GM21367 (cell line): ENCODE measurements at regions not wholly inside any gene's neighbourhood (a gene's known extent, or its start where the extent isn't known, plus 50 kb on each side); places are given as distances from the start of the nearest gene placed in this dataset.
"Not testable (repeated sequence)": the region's sequence is repeated elsewhere in the genome, so short reads cannot be mapped to it uniquely, and the experiment has no call there.

Experiments used
- ATAC-seq: cut with Tn5 transposase; IDR thresholded peaks from one replicate; pipeline ENCODE4 v1.9.1; 2021; ENCODE audit not compliant: unreplicated experiment

GRCh38 chr2:133970641-133971040, 283.2 kb upstream of the MGAT5 start:
- ATAC-seq: no peak

GRCh38 chr2:133972297-133972696, 281.6 kb upstream of the MGAT5 start:
- no peak for ATAC-seq

- no peak for ATAC-seq
These were observed 281.1 kb upstream of the MGAT5 start for GRCh38 chr2:133972786-133973185.

GRCh38 chr2:133974353-133974752, 279.5 kb upstream of the MGAT5 start:
- no peak for ATAC-seq

- ATAC-seq: no peak
These were observed 278.7 kb upstream of the MGAT5 start for GRCh38 chr2:133975135-133975534.

- no peak for ATAC-seq
These were observed 278.0 kb upstream of the MGAT5 start for GRCh38 chr2:133975676-133976428.

- ATAC-seq: no peak
These were observed 277.2 kb upstream of the MGAT5 start for GRCh38 chr2:133976659-133977058.

GRCh38 chr2:133977405-133977804, 276.5 kb upstream of the MGAT5 start:
- no peak for ATAC-seq

GRCh38 chr2:133982256-133982655, 271.6 kb upstream of the MGAT5 start:
- no peak for ATAC-seq

- ATAC-seq: no peak
These were observed 268.3 kb upstream of the MGAT5 start for GRCh38 chr2:133985563-133985962.

- no peak for ATAC-seq
These were observed 267.6 kb upstream of the MGAT5 start for GRCh38 chr2:133986081-133986837.

- no peak for ATAC-seq
These were observed 266.7 kb upstream of the MGAT5 start for GRCh38 chr2:133986881-133987795.

- ATAC-seq: no peak
These were observed 265.5 kb upstream of the MGAT5 start for GRCh38 chr2:133988316-133988891.

- ATAC-seq: no peak
These were observed 262.2 kb upstream of the MGAT5 start for GRCh38 chr2:133991606-133992168.

- no peak for ATAC-seq
These were observed 261.4 kb upstream of the MGAT5 start for GRCh38 chr2:133992454-133992853.

GRCh38 chr2:133993160-133993559, 260.7 kb upstream of the MGAT5 start:
- ATAC-seq: no peak

GRCh38 chr2:133998726-133999125, 255.1 kb upstream of the MGAT5 start:
- not testable (repeated sequence) for ATAC-seq

- no peak for ATAC-seq
These were observed 251.5 kb upstream of the MGAT5 start for GRCh38 chr2:134002391-134002790.

- ATAC-seq: no peak
These were observed 251.0 kb upstream of the MGAT5 start for GRCh38 chr2:134002921-134003320.

- ATAC-seq: no peak
These were observed 249.4 kb upstream of the MGAT5 start for GRCh38 chr2:134004467-134004866.

- ATAC-seq: no peak
These were observed 245.0 kb upstream of the MGAT5 start for GRCh38 chr2:134008837-134009236.
